Stromal cell of bone marrow (primary cell): ENCODE measurements at regions not wholly inside any gene's neighbourhood (a gene's known extent, or its start where the extent isn't known, plus 50 kb on each side); places are given as distances from the start of the nearest gene placed in this dataset.

ENCODE experiments used
- DNase-seq: peaks from one replicate; pipeline ENCODE4 v3.0.0-alpha.2; 2012; ENCODE audit warnings: low read depth

GRCh38 chr7:25844102-25844870 is 307.7 kb upstream of the NFE2L3 start:
- peak; percentile 53 for DNase-seq

DNA sequence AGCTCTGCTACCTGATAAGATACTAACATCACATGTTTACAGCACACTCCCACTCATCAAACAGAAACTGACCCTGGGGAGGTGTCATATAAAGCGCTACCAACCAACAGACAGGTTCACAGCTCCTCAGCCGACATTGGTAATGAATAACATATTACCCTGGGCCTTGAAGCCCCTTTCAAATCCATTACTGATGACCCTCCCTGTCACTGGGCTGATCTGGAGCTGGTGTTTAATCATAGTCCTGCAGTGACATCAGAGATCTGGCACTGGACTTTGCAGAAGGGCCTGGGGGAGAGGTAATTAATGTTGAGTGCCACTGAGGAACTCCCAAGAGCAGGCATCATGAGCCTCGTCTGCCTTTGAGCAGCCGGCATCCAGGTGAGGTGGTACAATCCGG is 306.5 kb upstream of the NFE2L3 start:
- no peak for DNase-seq

DNA sequence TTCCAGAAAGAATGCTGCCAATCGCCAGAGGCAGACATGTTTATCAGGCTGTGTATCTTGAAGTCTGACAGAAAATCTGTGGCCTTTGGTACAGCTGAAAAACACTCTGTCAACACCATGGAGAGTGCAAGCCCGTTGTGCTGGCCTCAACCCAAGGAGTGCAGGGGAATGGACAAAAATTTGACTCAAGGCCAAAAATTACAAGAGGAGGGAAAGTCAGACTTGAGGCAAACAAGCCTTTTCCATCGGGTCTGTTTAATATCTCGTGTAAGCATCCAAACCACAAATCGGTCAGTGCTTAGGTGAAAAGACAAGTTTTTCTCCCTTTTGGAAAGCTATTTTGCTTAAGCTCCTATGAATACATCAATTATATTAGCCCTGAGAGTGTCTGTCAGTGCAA is 305.3 kb upstream of the NFE2L3 start:
- peak; percentile 85 for DNase-seq

GRCh38 chr7:25847336-25848070 is 304.5 kb upstream of the NFE2L3 start:
- DNase-seq: no peak

DNA sequence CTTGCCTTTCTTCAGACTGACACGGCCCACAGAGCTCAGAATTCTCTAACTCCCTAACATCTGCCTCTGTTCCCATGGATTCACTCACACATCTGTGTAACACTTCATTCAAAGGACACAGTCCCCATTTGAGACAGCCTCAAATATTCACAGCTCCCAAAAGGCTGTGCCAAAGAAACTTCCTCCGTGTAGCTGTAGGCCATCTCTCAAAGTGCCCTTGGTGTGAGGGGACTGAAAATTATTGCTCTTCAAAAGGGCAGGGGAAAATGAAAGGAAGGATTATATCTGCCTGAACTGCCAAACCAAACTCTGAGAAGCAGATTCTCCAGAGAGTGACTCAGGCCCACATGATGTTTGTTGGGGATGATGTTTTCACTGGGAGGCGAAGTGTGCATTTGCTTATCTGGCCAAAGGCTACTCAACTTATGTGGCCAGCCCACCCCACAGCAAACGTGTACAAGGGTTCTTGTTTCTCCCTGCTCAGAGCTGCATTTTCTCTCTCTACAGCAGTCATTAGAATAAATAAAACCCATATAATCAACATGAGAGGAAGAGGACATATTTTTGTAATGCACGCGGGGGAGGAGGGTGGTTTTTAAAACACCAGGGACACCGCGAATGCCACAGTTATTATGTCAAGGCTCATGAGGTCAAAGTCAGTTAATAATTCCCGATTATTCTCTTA is 302.4 kb upstream of the NFE2L3 start:
- DNase-seq: peak; percentile 95

GRCh38 chr7:25850216-25850615 is 301.8 kb upstream of the NFE2L3 start:
- DNase-seq: no peak

- no peak for DNase-seq
Measured at GRCh38 chr7:25850735-25851134, 301.3 kb upstream of the NFE2L3 start.

DNA sequence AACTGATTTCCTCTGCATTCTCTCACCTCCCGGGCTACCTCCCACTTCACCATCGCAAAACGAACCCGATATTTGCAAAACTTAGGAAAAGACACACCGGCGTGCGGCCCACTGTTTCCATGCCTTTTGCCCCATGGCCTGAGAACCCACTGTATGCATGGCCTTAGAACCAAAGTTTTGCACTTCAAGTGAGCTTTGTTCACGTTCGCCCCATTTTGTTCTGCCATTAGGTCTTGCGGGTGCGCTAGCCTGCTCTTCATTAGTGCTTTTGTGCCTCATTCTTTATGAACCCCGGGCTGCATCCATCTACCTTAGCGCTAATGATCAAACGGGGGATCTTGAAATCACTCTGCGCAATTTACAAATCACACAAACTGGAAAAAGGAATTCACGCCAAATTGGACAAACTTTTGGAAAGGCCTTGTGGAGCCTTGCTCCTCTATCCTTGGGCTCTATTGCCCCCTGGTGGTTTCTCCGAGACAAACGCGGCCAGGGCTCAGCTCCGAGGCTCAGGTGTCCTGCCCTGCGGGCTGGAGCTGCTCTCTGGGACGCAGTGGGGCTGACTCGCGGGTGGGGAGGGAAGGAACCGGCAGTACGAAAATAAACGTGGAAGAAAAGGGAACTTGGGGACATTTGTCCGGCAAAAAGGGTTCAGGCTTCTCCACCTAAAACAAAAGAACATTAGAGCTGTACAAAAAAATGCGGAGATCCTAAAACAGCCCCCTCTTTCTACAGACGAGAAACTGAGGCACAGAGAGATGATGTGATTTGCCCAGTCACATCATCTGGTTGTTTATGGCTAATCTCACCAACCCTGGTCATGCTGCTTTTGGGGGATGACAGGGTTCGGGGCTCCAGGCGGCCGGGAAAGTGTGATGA is 300.4 kb upstream of the NFE2L3 start:
- DNase-seq: peak; percentile 75

DNA sequence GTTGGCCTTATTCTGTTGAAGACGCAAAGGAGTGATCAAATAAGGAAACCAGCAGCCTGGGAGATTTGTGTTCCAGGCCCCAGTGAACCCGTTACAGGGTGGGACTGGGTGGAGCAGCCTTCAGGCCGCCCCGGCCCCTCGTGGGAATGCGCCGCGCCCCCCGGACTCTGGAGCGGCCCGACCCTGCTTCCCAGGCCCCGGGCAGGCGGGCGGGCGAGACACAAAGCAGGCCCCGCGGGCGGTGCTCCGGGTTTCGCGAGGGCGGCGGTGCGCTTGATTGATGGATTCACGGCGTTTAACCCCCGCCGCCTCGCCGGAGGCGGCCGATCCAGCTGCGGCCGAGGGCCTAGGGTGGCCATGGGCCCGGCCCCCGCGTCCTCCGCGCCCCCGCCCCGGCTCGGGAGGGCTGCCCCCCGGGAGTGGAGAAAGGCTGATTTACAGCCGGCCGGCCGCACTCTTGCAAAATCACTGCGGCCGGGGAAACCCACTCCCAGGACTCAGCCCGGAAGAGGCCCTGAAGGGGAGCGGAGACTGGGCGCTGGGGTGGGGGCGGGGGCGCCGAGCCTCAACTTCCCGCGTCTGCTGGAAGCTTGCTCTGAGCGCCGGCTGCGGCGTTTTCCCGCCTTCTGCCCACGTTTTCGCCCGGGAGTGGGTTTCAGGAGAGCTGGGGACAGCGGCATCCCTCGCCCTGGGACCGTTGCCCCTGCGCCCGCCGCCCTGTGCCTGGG is 299.6 kb upstream of the NFE2L3 start:
- DNase-seq: no peak

- no peak for DNase-seq
Measured at GRCh38 chr7:25852939-25853271, 299.1 kb upstream of the NFE2L3 start.

DNA sequence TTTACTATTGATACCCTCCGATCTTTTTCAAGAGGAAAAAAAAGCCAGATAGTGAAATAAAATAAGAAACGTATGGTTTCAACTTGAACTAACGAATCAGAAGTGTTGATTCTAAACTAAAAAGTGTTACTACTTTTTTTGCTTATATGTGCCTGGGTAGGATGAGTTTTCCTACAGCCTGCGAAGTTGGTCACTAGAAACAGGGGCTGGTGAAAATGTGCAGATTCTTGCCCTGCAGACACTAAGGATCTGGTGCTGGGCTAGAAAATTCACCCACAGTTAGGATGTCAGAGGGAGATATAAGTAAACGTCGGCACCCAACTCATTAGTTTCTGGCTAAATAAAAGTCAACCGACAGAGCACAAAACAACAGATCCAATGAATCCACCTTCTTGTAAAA is 298.7 kb upstream of the NFE2L3 start:
- DNase-seq: no peak

DNA sequence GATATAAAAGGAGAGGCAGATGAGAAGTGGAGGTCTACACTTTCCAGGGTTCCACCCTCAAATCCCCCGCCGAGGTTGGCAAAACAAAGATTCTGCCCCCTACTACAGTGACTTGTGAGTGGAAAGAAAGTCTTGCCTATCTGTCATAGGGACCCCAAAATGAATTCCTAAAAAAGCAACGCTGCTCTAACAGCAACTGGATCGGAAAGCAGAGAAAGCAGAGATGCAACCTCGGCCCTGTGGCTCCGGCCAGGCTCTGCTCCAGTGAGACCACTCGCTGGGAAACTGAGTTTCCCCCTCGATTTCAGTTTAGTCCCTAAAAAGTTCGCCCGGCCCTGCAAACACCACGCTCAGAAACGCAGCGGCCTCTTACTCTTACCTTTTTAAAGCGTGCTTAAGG is 297.9 kb upstream of the NFE2L3 start:
- no peak for DNase-seq

- DNase-seq: peak; percentile 99
Measured at GRCh38 chr7:25854608-25855497, 297.1 kb upstream of the NFE2L3 start.

DNA sequence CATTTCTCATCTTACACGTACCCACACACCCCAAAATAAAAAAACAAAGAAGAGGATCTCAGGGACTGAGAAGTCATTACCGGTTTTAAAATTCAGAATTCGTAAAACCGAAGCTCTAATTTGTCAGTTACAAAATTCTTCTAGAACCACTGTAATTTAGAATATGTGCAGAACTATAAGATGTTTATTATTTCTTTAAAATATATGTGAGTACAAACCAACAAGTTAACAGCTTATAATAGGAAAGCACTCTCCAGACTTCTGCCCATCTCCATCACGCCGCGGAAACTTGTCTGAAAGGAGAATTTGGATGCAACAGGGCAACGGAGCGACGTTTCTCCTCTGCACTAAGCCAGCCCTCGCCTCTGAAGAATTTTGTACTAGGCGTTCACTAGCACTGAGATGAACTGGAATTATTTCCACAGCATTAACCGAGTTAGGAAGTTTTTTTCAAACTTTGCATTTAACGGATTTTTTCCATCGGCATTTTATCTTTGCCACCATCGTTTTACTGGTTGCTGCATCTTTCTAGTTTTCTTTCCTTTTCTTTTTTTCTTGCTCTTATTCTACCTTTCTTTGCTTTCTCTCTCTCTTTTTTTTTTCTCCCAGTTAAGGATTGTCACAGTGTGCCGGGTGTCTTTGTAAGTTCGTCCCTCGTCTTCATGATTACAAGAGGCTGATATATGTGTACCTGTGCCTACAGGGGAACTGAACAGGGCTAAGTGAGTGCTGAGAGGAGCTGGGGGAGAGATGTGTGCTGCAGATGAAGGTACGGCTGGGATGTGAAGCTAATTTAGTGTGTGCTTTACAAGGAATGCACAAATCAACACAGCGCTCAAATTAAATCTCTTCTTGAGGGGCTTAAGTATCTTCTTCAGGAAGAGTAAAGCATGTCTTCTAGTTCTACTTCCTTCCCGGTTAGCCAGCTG is 295.9 kb upstream of the NFE2L3 start:
- no peak for DNase-seq

GRCh38 chr7:25857376-25858067 is 294.5 kb upstream of the NFE2L3 start:
- DNase-seq: no peak

- no peak for DNase-seq
Measured at GRCh38 chr7:25858200-25858524, 293.8 kb upstream of the NFE2L3 start.

DNA sequence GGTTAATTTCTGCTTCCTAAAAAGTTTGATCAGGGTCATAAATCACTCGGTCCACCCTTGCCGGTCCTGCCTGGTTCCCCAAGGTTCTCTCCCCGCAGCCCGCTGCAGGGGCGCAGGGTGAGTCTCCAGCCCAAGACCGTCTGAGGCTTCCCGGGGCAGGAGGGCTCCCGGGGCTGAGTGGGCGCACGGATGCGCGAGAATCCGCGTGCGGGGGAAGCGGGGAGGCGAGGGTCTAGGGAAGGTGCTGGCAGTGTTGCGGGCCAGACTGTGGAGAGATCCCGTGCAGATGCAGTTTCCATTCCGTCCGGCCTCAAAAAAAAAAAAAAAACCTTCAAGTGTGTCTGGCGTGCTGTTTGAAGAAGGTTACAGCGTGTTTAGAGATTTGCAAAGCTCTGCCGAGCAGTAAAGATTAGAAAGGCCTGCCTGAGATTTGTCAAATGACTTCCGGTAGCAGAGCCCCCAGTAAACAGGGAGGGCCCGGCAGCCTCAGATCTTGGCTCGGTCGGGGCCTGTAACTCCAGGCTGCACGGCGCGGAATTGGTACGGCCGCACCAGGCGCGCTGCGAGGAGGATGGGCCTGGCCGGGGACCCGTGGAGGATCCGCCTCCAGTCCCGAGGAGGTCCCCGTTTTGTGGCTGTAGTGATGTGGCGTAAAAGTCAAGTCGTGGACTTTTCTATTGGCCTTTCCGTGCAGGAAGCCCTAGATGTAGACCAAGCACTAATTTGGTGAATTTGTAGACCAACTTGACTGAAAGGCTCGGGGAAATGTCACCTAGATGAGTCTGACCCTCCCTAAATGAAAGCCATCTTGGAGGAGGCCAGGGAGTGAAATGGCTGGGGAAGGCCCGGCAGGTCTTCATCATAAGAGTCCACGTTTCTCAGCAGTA is 293.2 kb upstream of the NFE2L3 start:
- DNase-seq: no peak
